ENCODE measurements at regions not wholly inside any gene's neighbourhood (a gene's known extent, or its start where the extent isn't known, plus 50 kb on each side); places are given as distances from the start of the nearest gene placed in this dataset.

GRCh38 chr3:175980486-175981090 is 1121.5 kb downstream of the NAALADL2 start:
- H3K36me3 ChIP-seq, result no peaks in the 10 kb centered on the region
- no peak overlapping the region for H3K4me3 ChIP-seq
- H3K27me3 ChIP-seq, result no peaks in the 10 kb centered on the region
- in situ Hi-C loops (cut with MboI; ENCODE audit: low sequenced_read_pairs in 4 of 4) (no loop called here), intact Hi-C loops (cut with DNase I; ENCODE audit: low total_unique reads) (no loop called here)
- TF ChIP-seq CTCF (IDR thresholded peaks at IDR 0.05 in 4 of 5, conservative IDR thresholded peaks at IDR 0.05 in 1 of 5) (no peak), POLR2A (IDR thresholded peaks at IDR 0.05) (no peak)
- no peaks in the 10 kb centered on the region for H3K4me1 ChIP-seq
- H3K27ac ChIP-seq, result no peak overlapping the region
- no peaks in the 10 kb centered on the region for H3K9me3 ChIP-seq
- ATAC-seq (no peak), DNase-seq (no peak)

DNA sequence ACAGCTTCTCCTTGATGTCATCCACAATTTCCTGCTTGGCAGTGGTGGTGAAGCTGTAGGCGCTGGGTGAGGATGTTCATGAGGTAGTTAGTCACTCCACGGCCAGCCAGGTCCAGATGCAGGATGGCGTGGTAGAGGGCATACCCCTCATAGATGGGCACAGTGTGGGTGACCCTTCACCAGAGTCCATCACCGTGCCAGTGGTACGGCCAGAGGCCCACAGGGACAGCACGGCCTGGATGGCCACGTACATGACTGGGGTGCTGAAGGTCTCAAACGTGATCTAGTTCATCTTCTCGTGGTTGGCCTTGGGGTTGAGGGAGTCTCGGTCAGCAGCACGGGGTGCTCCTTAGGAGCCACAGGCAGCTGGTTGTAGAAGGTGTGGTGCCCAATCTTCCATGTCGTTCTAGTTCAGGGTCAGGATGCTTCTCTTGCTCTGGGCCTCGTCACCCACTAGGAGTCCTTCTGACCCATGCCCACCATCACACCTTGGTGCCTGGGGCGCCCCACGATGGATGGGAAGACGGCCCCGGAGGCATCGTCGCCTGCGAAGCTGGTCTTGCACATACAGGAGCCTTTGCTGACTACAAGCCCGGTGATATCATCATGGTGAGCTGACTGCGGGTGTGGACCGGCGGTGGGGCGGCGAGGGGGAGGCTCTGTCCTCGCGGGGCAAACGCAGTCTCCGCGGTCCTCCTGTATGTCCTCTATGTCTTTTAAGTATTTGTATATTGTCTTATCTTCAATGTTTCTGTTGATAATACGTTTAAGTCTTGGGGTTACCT is 1119.0 kb downstream of the NAALADL2 start:
- Histone ChIP-seq H3K27me3 (no peaks in the 10 kb centered on the region), H3K4me1 (no peaks in the 10 kb centered on the region), H3K4me3 (no peak overlapping the region), H3K36me3 (no peaks in the 10 kb centered on the region), H3K9me3 (no peaks in the 10 kb centered on the region), H3K27ac (no peak overlapping the region)
- no peak for TF ChIP-seq CTCF (IDR thresholded peaks at IDR 0.05 in 4 of 5, conservative IDR thresholded peaks at IDR 0.05 in 1 of 5)
- TF ChIP-seq POLR2A (IDR thresholded peaks at IDR 0.05), result no peak
- no peak for DNase-seq
- ATAC-seq, result no peak
- intact Hi-C loops (cut with DNase I; ENCODE audit: low total_unique reads), result loop anchor here (10.0 kb wide), 1 partner anchor 523 kb away; no protein-coding TSS in a partner anchor
- in situ Hi-C loops (cut with MboI; ENCODE audit: low sequenced_read_pairs in 4 of 4), result no loop called here

GRCh38 chr3:175969456-175969855 is 1110.3 kb downstream of the NAALADL2 start:
- no peak for TF ChIP-seq CTCF (IDR thresholded peaks at IDR 0.05 in 4 of 5, conservative IDR thresholded peaks at IDR 0.05 in 1 of 5)
- in situ Hi-C loops (cut with MboI; ENCODE audit: low sequenced_read_pairs in 4 of 4), result no loop called here
- DNase-seq, result no peak
- Histone ChIP-seq H3K9me3 (no peaks in the 10 kb centered on the region), H3K4me3 (no peak overlapping the region), H3K36me3 (no peaks in the 10 kb centered on the region), H3K27ac (no peak overlapping the region), H3K27me3 (no peaks in the 10 kb centered on the region), H3K4me1 (no peaks in the 10 kb centered on the region)
- intact Hi-C loops (cut with DNase I; ENCODE audit: low total_unique reads), result no loop called here
- ATAC-seq, result no peak

DNA sequence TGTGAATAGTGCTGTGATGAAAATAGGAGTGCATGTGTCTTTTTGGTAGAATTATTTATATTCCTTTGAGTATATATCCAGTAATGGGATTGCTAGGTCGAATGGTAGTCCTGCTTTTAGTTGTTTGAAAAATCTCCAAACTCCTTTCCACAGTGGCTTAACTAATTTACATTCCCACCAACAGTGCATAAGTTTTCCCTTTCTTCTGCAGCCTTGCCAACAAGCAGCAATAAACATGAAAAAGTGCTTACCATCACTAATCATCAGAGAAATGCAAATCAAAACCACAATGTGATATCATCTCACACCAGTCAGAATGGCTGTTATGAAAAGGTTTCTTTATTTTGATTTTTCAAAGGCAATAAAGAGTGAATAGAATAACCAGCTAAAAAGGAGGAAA is 1105.9 kb downstream of the NAALADL2 start:
- DNase-seq (no peak), ATAC-seq (no peak)
- Histone ChIP-seq H3K36me3 (no peaks in the 10 kb centered on the region), H3K27me3 (no peaks in the 10 kb centered on the region), H3K4me3 (no peak overlapping the region), H3K9me3 (no peaks in the 10 kb centered on the region), H3K4me1 (no peaks in the 10 kb centered on the region), H3K27ac (no peak overlapping the region)
- intact Hi-C loops (cut with DNase I; ENCODE audit: low total_unique reads), result no loop called here
- in situ Hi-C loops (cut with MboI; ENCODE audit: low sequenced_read_pairs in 4 of 4), result no loop called here
- TF ChIP-seq CTCF (IDR thresholded peaks at IDR 0.05 in 4 of 5, conservative IDR thresholded peaks at IDR 0.05 in 1 of 5) (no peak), POLR2A (IDR thresholded peaks at IDR 0.05) (no peak)

All from gastrocnemius medialis (tissue), 4 donors.